Endothelial cell of umbilical vein (primary cell): ENCODE measurements at regions not wholly inside any gene's neighbourhood (a gene's known extent, or its start where the extent isn't known, plus 50 kb on each side); places are given as distances from the start of the nearest gene placed in this dataset.

Experiments
- CTCF ChIP-seq, 2 donors: IDR thresholded peaks; 1 replicate in 1 of 2; 2 replicates in 1 of 2; pipeline ENCODE4 v1.5.1; 2011; ENCODE audit warnings: low read length in 2 of 2, mild to moderate bottlenecking in 2 of 2, moderate library complexity in 2 of 2, control low read depth in 1 of 2, inconsistent platforms in 1 of 2, low read depth in 1 of 2; ENCODE audit not compliant: insufficient read depth in 1 of 2; ENCODE audit errors: extremely low read depth in 1 of 2
- EZH2 ChIP-seq: IDR thresholded peaks from 2 replicates; pipeline ENCODE4 v1.6.1; 2012; ENCODE audit warnings: borderline replicate concordance, low read depth, mild to moderate bottlenecking, moderate library complexity, low read length, inconsistent platforms; ENCODE audit not compliant: severe bottlenecking
- JUN ChIP-seq: IDR thresholded peaks from 2 replicates; pipeline ENCODE4 v1.6.1; 2011; ENCODE audit warnings: borderline replicate concordance, low read depth; ENCODE audit not compliant: insufficient read length, insufficient read depth
- POLR2A ChIP-seq: IDR thresholded peaks from 2 replicates; pipeline ENCODE4 v1.6.1; 2012; ENCODE audit warnings: low read depth, mild to moderate bottlenecking, control low read depth, low read length
- POLR2AphosphoS5 ChIP-seq: IDR thresholded peaks from 2 replicates; pipeline ENCODE4 v1.6.1; 2012; ENCODE audit warnings: low read depth, mild to moderate bottlenecking, control low read depth, low read length, moderate library complexity; ENCODE audit not compliant: insufficient read depth
- TF ChIP-seq, protein P1 (sequence below): IDR thresholded peaks from 2 replicates; pipeline ENCODE4 v1.6.1; 2011; ENCODE audit not compliant: insufficient read depth, insufficient read length

- TF ChIP-seq CTCF (IDR thresholded peaks at IDR 0.05; ENCODE audit: extremely low read depth in 1 of 2, insufficient read depth in 1 of 2, low read depth in 1 of 2, low read length in 2 of 2): no peak
- no peak for TF ChIP-seq POLR2A
- TF ChIP-seq, protein P1, sequence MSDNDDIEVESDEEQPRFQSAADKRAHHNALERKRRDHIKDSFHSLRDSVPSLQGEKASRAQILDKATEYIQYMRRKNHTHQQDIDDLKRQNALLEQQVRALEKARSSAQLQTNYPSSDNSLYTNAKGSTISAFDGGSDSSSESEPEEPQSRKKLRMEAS: no peak
- TF ChIP-seq EZH2: no peak
- no peak for TF ChIP-seq POLR2AphosphoS5
- TF ChIP-seq JUN: no peak
Measured at GRCh38 chr3:29168696-29169095, 112.2 kb upstream of the RBMS3 start.
